Ovary (tissue), 3 donors: ENCODE measurements at regions not wholly inside any gene's neighbourhood (a gene's known extent, or its start where the extent isn't known, plus 50 kb on each side); places are given as distances from the start of the nearest gene placed in this dataset.
"Not testable (repeated sequence)": the region's sequence is repeated elsewhere in the genome, so short reads cannot be mapped to it uniquely, and the experiment has no call there.

Experiments
- CTCF ChIP-seq, 3 donors: fragments of 450-650 bp in 2 of 3; fragments of 200-600 bp in 1 of 3; IDR thresholded peaks; one replicate each; pipeline versions ENCODE4 v1.5.1 to v1.8.0; 2016 to 2022; ENCODE audit warnings: antibody characterized with exemption in 3 of 3, mild to moderate bottlenecking in 1 of 3
- POLR2A ChIP-seq: fragments of 450-650 bp; IDR thresholded peaks from one replicate; pipeline ENCODE4 v1.6.1; 2017; ENCODE audit warnings: antibody characterized with exemption, mild to moderate bottlenecking, moderate library complexity
- donor health status: DM: no; HTN: no; CAD: no.

GRCh38 chr12:131272283-131272814, 318.6 kb downstream of the ADGRD1 start:
- TF ChIP-seq CTCF (IDR thresholded peaks at IDR 0.05); POLR2A: not testable (repeated sequence)
